ENCODE measurements at regions not wholly inside any gene's neighbourhood (a gene's known extent, or its start where the extent isn't known, plus 50 kb on each side); places are given as distances from the start of the nearest gene placed in this dataset.

DNA sequence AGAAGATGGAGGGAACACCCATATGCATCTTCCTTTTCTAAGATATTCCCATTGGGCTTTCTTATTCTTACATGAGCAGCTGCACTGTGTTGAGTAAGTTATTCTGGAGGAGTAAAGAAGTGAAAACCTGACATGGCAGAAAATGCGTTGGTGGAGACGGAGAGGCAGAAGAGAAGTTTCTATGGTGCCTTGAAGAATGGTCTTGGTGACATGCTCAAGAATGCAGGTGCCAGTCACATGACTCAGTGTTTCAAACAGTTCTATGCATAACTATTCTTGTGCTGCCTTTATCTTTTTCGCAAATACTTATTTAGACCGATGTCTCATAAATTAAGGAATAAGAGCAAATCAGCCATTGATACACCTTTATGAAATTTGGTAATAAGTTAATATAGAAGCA is 377.8 kb upstream of the IRX2 start:
- no peak overlapping the region for H3K4me3 ChIP-seq (ENCODE audit: low read depth, low read length)
- no peak for DNase-seq (ENCODE audit: low read depth, low spot score)
- in situ Hi-C loops (cut with HindIII; ENCODE audit: low sequenced_read_pairs): no loop called here
- TF ChIP-seq CTCF (IDR thresholded peaks at IDR 0.05; ENCODE audit: low read depth, low read length): no peak

DNA sequence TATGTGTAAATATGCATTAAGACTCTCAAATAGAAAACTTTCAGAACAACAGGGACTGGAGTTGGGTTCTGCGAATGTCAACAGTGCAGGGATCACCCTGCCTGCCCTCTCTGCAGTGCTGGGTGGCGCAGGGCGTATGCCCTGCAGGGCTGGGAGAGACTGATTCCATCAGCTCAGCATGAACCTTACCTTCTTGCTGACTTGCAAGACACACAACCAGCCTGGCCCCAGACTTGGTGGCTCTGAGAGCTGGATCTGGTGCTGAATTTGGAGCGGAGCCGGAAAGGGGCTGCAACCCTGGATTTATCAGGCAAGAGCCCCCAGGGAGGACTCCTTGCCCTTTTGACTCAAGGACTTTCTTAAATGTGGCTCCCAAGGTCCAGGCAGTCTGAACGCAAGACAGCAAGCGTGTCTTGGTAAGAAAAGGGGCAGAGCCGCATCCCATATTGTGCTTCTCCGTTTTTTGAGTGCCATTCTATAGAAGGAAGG is 376.0 kb upstream of the IRX2 start:
- no peak overlapping the region for H3K4me3 ChIP-seq (ENCODE audit: low read depth, low read length)
- no peak for DNase-seq (ENCODE audit: low read depth, low spot score)
- no peak for TF ChIP-seq CTCF (IDR thresholded peaks at IDR 0.05; ENCODE audit: low read depth, low read length)
- in situ Hi-C loops (cut with HindIII; ENCODE audit: low sequenced_read_pairs): no loop called here

DNA sequence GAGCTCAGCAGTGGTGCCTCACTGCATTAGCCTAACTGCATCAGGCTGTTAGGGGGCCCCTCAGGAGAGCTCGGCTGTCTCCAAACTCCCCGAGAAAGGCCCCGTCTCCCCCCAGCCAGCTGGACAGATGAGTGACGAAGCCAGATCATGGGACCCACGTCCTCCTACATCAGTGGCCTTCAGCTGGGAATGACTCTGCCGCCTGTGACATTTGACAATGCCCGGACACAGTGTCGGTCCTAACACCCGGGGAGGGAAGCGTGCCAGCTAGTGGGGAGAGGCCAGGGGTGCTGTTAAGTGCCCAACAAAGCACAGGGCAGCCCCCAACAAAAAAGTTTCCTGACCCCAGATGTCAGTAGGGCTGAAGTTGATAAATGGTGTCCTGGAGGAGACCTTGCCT is 375.2 kb upstream of the IRX2 start:
- in situ Hi-C loops (cut with HindIII; ENCODE audit: low sequenced_read_pairs): no loop called here
- no peak for DNase-seq (ENCODE audit: low read depth, low spot score)
- TF ChIP-seq CTCF (IDR thresholded peaks at IDR 0.05; ENCODE audit: low read depth, low read length): no peak
- H3K4me3 ChIP-seq (ENCODE audit: low read depth, low read length): no peak overlapping the region

GRCh38 chr5:3124410-3124809 is 372.9 kb upstream of the IRX2 start:
- no peak for TF ChIP-seq CTCF (IDR thresholded peaks at IDR 0.05; ENCODE audit: low read depth, low read length)
- H3K4me3 ChIP-seq (ENCODE audit: low read depth, low read length): no peak overlapping the region
- in situ Hi-C loops (cut with HindIII; ENCODE audit: low sequenced_read_pairs): no loop called here
- no peak for DNase-seq (ENCODE audit: low read depth, low spot score)

GRCh38 chr5:3123763-3124157 is 372.3 kb upstream of the IRX2 start:
- no peak overlapping the region for H3K4me3 ChIP-seq (ENCODE audit: low read depth, low read length)
- in situ Hi-C loops (cut with HindIII; ENCODE audit: low sequenced_read_pairs): no loop called here
- DNase-seq (ENCODE audit: low read depth, low spot score): no peak
- no peak for TF ChIP-seq CTCF (IDR thresholded peaks at IDR 0.05; ENCODE audit: low read depth, low read length)

- no peak for DNase-seq (ENCODE audit: low read depth, low spot score)
- no peak for TF ChIP-seq CTCF (IDR thresholded peaks at IDR 0.05; ENCODE audit: low read depth, low read length)
- in situ Hi-C loops (cut with HindIII; ENCODE audit: low sequenced_read_pairs): no loop called here
- no peak overlapping the region for H3K4me3 ChIP-seq (ENCODE audit: low read depth, low read length)
Measured at GRCh38 chr5:3122985-3123762, 371.7 kb upstream of the IRX2 start.

Measured in astrocyte of the spinal cord (primary cell).